Activated T-helper 1 cell treated with Interleukin-2 at 50 U/mL for 16 hours (primary cell): ENCODE measurements at regions not wholly inside any gene's neighbourhood (a gene's known extent, or its start where the extent isn't known, plus 50 kb on each side); places are given as distances from the start of the nearest gene placed in this dataset.
"Not testable (repeated sequence)": the region's sequence is repeated elsewhere in the genome, so short reads cannot be mapped to it uniquely, and the experiment has no call there.

ENCODE experiments used
- DNase-seq: peaks from one replicate; pipeline ENCODE4 v3.0.0-alpha.2; 2020; ENCODE audit warnings: low read depth

- DNase-seq: no peak
These were observed 57.9 kb downstream of the GPR101 start for GRCh38 chrX:136975684-136976470.

GRCh38 chrX:136967966-136968365, 65.8 kb downstream of the GPR101 start:
- no peak for DNase-seq

- DNase-seq: no peak
These were observed 69.8 kb downstream of the GPR101 start for GRCh38 chrX:136963973-136964372.

GRCh38 chrX:136961594-136962135, 72.1 kb downstream of the GPR101 start:
- DNase-seq: no peak

GRCh38 chrX:136954930-136955329, 74.4 kb upstream of the RBMX start:
- DNase-seq: no peak

GRCh38 chrX:136953867-136954787, 73.6 kb upstream of the RBMX start:
- DNase-seq: peak; percentile 7

- DNase-seq: no peak
These were observed 69.7 kb upstream of the RBMX start for GRCh38 chrX:136950211-136950610.

- DNase-seq: no peak
These were observed 61.1 kb upstream of the RBMX start for GRCh38 chrX:136941396-136942337.

- no peak for DNase-seq
These were observed 55.6 kb upstream of the RBMX start for GRCh38 chrX:136936183-136936549.

- not testable (repeated sequence) for DNase-seq
These were observed 55.1 kb upstream of the RBMX start for GRCh38 chrX:136935533-136936182.

- DNase-seq: not testable (repeated sequence)
These were observed 54.1 kb upstream of the RBMX start for GRCh38 chrX:136934652-136935051.

- DNase-seq: no peak
These were observed 53.2 kb upstream of the RBMX start for GRCh38 chrX:136933611-136934145.

GRCh38 chrX:136931661-136932060, 51.1 kb upstream of the RBMX start:
- DNase-seq: no peak
